ENCODE measurements at regions not wholly inside any gene's neighbourhood (a gene's known extent, or its start where the extent isn't known, plus 50 kb on each side); places are given as distances from the start of the nearest gene placed in this dataset.

- TF ChIP-seq, protein P1, sequence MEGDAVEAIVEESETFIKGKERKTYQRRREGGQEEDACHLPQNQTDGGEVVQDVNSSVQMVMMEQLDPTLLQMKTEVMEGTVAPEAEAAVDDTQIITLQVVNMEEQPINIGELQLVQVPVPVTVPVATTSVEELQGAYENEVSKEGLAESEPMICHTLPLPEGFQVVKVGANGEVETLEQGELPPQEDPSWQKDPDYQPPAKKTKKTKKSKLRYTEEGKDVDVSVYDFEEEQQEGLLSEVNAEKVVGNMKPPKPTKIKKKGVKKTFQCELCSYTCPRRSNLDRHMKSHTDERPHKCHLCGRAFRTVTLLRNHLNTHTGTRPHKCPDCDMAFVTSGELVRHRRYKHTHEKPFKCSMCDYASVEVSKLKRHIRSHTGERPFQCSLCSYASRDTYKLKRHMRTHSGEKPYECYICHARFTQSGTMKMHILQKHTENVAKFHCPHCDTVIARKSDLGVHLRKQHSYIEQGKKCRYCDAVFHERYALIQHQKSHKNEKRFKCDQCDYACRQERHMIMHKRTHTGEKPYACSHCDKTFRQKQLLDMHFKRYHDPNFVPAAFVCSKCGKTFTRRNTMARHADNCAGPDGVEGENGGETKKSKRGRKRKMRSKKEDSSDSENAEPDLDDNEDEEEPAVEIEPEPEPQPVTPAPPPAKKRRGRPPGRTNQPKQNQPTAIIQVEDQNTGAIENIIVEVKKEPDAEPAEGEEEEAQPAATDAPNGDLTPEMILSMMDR (IDR thresholded peaks at IDR 0.05), result no peak
- TF ChIP-seq POLR2A (IDR thresholded peaks at IDR 0.05), result no peak
These were observed 87.3 kb upstream of the AKIRIN2 start for GRCh38 chr6:87789198-87789899.

All from thyroid gland (tissue), 4 donors.